ENCODE measurements at regions not wholly inside any gene's neighbourhood (a gene's known extent, or its start where the extent isn't known, plus 50 kb on each side); places are given as distances from the start of the nearest gene placed in this dataset.

DNA sequence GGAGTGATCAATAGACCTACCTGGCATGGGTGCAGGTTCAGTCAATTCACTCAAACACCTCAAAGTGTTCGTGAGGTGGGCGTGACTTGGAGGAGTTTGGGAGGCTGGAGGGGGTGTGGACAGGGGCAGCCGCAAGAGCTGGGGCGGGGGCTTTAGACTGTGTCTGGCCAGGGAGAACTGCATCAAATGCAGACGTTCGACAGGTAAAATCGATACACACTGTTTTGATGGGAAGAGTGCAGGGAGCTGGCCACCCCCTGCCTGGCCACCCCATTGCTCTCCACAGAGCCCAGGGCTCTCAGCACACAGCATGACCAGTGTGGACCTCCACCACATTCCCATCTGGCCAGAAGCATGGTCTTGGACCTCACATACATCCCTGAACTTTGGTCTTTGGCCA lies 412.1 kb downstream of the OCA2 start:
- no peaks in the 10 kb centered on the region for H3K36me3 ChIP-seq (ENCODE audit: control insufficient read depth, insufficient read depth, low read length)
- TF ChIP-seq, protein P1, sequence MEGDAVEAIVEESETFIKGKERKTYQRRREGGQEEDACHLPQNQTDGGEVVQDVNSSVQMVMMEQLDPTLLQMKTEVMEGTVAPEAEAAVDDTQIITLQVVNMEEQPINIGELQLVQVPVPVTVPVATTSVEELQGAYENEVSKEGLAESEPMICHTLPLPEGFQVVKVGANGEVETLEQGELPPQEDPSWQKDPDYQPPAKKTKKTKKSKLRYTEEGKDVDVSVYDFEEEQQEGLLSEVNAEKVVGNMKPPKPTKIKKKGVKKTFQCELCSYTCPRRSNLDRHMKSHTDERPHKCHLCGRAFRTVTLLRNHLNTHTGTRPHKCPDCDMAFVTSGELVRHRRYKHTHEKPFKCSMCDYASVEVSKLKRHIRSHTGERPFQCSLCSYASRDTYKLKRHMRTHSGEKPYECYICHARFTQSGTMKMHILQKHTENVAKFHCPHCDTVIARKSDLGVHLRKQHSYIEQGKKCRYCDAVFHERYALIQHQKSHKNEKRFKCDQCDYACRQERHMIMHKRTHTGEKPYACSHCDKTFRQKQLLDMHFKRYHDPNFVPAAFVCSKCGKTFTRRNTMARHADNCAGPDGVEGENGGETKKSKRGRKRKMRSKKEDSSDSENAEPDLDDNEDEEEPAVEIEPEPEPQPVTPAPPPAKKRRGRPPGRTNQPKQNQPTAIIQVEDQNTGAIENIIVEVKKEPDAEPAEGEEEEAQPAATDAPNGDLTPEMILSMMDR (IDR thresholded peaks at IDR 0.05; ENCODE audit: insufficient read depth, low read depth, low read length): no peak
- DNase-seq (ENCODE audit: low read depth): no peak
- CTCF ChIA-PET: no interaction called here
- POLR2A ChIA-PET: no interaction called here
- H3K27me3 ChIP-seq (ENCODE audit: control insufficient read depth, insufficient read depth, low read length): no peaks in the 10 kb centered on the region
- H3K4me3 ChIP-seq (ENCODE audit: low read depth, low read length): no peak overlapping the region

DNA sequence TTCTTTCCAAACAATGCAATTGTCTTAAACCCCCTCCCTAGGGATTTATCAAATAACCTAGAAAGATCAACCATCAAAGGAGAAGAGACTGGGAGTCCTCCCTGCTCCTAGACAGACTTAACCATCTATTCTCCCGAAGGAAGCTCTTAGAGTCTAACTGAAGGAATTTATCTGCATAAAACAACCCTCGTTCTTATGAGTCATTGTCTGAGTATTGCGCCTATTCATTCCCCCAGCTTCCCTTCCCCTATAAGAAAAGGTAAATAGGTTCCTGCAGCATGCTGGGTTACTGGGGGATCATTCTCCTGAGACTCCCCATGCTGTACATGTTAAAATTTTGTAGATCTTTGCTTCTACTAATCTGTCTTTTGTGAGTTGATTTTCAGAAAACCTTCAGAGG lies 412.7 kb downstream of the OCA2 start:
- Histone ChIP-seq H3K4me3 (ENCODE audit: low read depth, low read length) (no peak overlapping the region), H3K36me3 (ENCODE audit: control insufficient read depth, insufficient read depth, low read length) (no peaks in the 10 kb centered on the region), H3K27me3 (ENCODE audit: control insufficient read depth, insufficient read depth, low read length) (no peaks in the 10 kb centered on the region)
- TF ChIP-seq, protein P1 (IDR thresholded peaks at IDR 0.05; ENCODE audit: insufficient read depth, low read depth, low read length): no peak
- ChIA-PET CTCF (no interaction called here), POLR2A (no interaction called here)
- no peak for DNase-seq (ENCODE audit: low read depth)

DNA sequence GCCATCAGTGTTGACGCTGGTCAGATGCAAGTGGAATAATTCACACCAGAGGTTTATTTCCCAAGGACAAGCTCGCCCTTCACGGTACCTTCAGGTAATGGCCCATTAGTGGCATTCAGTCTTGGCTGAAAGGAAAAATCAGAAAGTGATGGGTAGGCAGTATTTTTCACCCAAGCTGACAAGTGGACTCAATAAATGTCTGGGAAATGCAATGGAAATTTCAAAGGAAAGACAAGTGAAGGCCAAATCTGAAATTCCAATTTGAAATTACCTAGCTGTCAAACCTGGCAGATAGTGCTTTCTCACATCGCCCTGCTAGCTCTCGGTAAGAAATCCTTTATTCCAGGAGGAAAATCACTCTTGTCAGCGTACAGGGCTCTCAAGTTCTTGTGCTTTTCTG lies 413.5 kb downstream of the OCA2 start:
- H3K36me3 ChIP-seq (ENCODE audit: control insufficient read depth, insufficient read depth, low read length): no peaks in the 10 kb centered on the region
- DNase-seq (ENCODE audit: low read depth): no peak
- TF ChIP-seq, protein P1 (IDR thresholded peaks at IDR 0.05; ENCODE audit: insufficient read depth, low read depth, low read length): no peak
- H3K4me3 ChIP-seq (ENCODE audit: low read depth, low read length): no peak overlapping the region
- ChIA-PET CTCF (no interaction called here), POLR2A (no interaction called here)
- H3K27me3 ChIP-seq (ENCODE audit: control insufficient read depth, insufficient read depth, low read length): no peaks in the 10 kb centered on the region

DNA sequence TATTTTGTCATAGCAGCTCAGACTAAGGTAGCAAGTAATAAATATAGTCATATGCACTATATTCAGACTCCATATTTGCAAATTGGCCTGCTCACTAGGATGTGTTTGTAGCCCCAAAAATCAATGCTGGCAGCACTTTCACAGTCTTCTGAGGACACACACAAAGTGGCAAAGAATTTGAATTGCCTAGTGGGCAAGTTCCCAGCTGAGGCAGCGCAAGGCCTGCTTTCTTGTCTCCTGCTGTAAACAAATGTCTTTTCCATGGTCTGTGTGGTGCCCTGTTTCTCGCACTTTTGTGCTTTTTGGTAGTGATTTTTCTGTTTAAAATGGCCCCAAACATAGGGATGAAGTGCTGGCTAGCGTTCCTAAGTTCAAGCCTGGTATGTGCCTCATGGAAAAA lies 416.0 kb downstream of the OCA2 start:
- Histone ChIP-seq H3K36me3 (ENCODE audit: control insufficient read depth, insufficient read depth, low read length) (no peaks in the 10 kb centered on the region), H3K27me3 (ENCODE audit: control insufficient read depth, insufficient read depth, low read length) (no peaks in the 10 kb centered on the region), H3K4me3 (ENCODE audit: low read depth, low read length) (no peak overlapping the region)
- TF ChIP-seq, protein P1 (IDR thresholded peaks at IDR 0.05; ENCODE audit: insufficient read depth, low read depth, low read length): no peak
- ChIA-PET POLR2A (no interaction called here), CTCF (no interaction called here)
- DNase-seq (ENCODE audit: low read depth): no peak

DNA sequence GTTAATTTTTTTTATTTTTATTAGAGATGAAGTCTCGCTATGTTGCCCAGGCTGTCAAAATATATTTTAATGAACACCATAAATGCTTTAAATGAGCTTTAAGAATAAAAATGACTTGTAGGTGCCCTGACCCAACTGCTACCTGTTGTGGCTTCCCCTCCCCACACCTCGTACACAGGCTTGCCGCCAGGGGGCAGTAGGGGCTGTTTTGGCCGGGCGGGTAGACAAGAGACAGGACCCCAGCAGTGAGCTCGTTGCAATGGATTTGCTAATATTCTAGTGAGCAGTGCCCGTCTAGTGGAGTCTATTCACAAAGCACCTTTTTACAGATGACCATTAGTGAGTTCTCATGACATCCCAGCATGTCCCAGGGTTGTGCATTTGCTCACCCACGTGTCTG lies 418.1 kb downstream of the OCA2 start:
- ChIA-PET POLR2A (no interaction called here), CTCF (interaction anchor here (0.7 kb wide), 1 partner anchor 699 kb away, joined by 4 read pairs; no protein-coding TSS in a partner anchor)
- no peak for DNase-seq (ENCODE audit: low read depth)
- no peak overlapping the region for H3K4me3 ChIP-seq (ENCODE audit: low read depth, low read length)
- no peaks in the 10 kb centered on the region for H3K36me3 ChIP-seq (ENCODE audit: control insufficient read depth, insufficient read depth, low read length)
- TF ChIP-seq, protein P1 (IDR thresholded peaks at IDR 0.05; ENCODE audit: insufficient read depth, low read depth, low read length): no peak
- no peaks in the 10 kb centered on the region for H3K27me3 ChIP-seq (ENCODE audit: control insufficient read depth, insufficient read depth, low read length)
